ENCODE measurements at regions not wholly inside any gene's neighbourhood (a gene's known extent, or its start where the extent isn't known, plus 50 kb on each side); places are given as distances from the start of the nearest gene placed in this dataset.

- no peak for TF ChIP-seq ZNF140 (tag by site-specific recombination; IDR thresholded peaks at IDR 0.05)
- TF ChIP-seq ZNF621 (tag by site-specific recombination; IDR thresholded peaks at IDR 0.05), result no peak
- no peak for TF ChIP-seq ZNF585B (tag by site-specific recombination; IDR thresholded peaks at IDR 0.05)
These were observed 278.9 kb upstream of the CRY1 start for GRCh38 chr12:107372229-107372658.
